Progenitor cell of endocrine pancreas (in vitro differentiated cells): ENCODE measurements at regions not wholly inside any gene's neighbourhood (a gene's known extent, or its start where the extent isn't known, plus 50 kb on each side); places are given as distances from the start of the nearest gene placed in this dataset.

Source experiments
- DNase-seq: peaks from one replicate; pipeline ENCODE4 v3.0.0; 2021; ENCODE audit warnings: low spot score; ENCODE audit not compliant: unreplicated experiment
- H3K27ac Mint-ChIP-seq: 2 replicates; pipeline ENCODE4 v1.8.0; 2021; ENCODE audit warnings: mild to moderate bottlenecking, moderate library complexity, mixed read lengths
- H3K27me3 Mint-ChIP-seq: 2 replicates; pipeline ENCODE4 v1.8.0; 2021; ENCODE audit warnings: mixed read lengths
- H3K36me3 Mint-ChIP-seq: 2 replicates; pipeline ENCODE4 v1.8.0; 2022; ENCODE audit warnings: mixed read lengths; ENCODE audit not compliant: insufficient read depth
- H3K4me1 Mint-ChIP-seq: 2 replicates; pipeline ENCODE4 v1.8.0; 2021; ENCODE audit warnings: low read depth, mixed read lengths
- H3K4me3 Mint-ChIP-seq: 2 replicates; pipeline ENCODE4 v1.8.0; 2021; ENCODE audit warnings: low read depth, mild to moderate bottlenecking, moderate library complexity, mixed read lengths
- H3K9me3 Mint-ChIP-seq: 2 replicates; pipeline ENCODE4 v1.8.0; 2021; ENCODE audit warnings: low read depth, mixed read lengths
- TF ChIP-seq, protein P1 (sequence below): fragments of 200-600 bp; sonication (generic); IDR thresholded peaks from one replicate; pipeline ENCODE4 v1.5.0; 2021; ENCODE audit warnings: antibody characterized with exemption, mild to moderate bottlenecking; ENCODE audit not compliant: unreplicated experiment

DNA sequence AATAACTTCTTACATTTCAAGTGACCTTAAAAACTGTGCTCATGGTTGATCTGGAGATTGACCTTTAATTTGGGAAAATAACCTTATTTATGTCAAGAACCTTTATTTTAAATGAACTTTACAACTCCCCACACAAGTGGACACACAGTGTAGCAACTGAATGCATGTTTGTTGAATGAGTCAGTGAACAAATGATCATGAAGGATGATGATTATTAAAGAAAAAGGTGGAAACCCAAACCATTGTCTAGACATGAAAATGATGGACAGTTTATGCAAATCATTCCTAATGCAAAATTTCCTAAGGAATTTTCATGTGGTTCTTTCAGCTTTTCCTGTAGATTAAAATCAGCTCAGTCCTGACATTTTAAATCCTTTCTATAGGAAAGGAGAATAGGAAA, 439.8 kb upstream of the RUNX1 start:
- Mint-ChIP-seq H3K9me3 (no peaks in the 10 kb centered on the region), H3K27ac (no peak overlapping the region)

DNA sequence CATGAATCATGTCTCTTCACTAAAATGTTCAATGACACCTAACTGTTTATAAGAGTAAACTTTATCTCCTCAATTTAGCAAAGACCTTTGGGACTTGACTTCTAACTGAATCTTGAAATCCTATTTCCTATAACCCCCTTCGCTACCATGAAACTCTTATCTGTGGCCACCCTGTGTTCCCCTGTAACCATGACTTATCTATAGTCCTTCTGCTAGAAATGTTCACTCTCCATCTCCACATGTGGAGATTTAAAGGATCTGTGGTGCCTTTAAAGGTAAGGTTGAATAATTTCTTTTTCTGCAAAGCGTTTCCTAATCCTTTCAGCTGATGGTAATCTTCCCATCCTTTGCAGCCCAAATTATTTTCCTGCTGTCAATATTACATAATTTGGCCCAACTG, 436.3 kb upstream of the RUNX1 start:
- no peaks in the 10 kb centered on the region for H3K4me1 Mint-ChIP-seq
- H3K9me3 Mint-ChIP-seq = no peaks in the 10 kb centered on the region
- no peak for DNase-seq
- TF ChIP-seq, protein P1, sequence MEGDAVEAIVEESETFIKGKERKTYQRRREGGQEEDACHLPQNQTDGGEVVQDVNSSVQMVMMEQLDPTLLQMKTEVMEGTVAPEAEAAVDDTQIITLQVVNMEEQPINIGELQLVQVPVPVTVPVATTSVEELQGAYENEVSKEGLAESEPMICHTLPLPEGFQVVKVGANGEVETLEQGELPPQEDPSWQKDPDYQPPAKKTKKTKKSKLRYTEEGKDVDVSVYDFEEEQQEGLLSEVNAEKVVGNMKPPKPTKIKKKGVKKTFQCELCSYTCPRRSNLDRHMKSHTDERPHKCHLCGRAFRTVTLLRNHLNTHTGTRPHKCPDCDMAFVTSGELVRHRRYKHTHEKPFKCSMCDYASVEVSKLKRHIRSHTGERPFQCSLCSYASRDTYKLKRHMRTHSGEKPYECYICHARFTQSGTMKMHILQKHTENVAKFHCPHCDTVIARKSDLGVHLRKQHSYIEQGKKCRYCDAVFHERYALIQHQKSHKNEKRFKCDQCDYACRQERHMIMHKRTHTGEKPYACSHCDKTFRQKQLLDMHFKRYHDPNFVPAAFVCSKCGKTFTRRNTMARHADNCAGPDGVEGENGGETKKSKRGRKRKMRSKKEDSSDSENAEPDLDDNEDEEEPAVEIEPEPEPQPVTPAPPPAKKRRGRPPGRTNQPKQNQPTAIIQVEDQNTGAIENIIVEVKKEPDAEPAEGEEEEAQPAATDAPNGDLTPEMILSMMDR = no peak
- no peak overlapping the region for H3K4me3 Mint-ChIP-seq
- peaks cover 18% of the 10 kb centered on the region for H3K27me3 Mint-ChIP-seq
- no peak overlapping the region for H3K27ac Mint-ChIP-seq
- H3K36me3 Mint-ChIP-seq = no peaks in the 10 kb centered on the region

More for the DNA sequence above, 439.8 kb upstream of the RUNX1 start:
- H3K36me3 Mint-ChIP-seq = no peaks in the 10 kb centered on the region
- H3K4me3 Mint-ChIP-seq = no peak overlapping the region
- peaks cover 18% of the 10 kb centered on the region for H3K27me3 Mint-ChIP-seq
- TF ChIP-seq, protein P1 = no peak
- H3K4me1 Mint-ChIP-seq = no peaks in the 10 kb centered on the region
- DNase-seq = no peak

DNA sequence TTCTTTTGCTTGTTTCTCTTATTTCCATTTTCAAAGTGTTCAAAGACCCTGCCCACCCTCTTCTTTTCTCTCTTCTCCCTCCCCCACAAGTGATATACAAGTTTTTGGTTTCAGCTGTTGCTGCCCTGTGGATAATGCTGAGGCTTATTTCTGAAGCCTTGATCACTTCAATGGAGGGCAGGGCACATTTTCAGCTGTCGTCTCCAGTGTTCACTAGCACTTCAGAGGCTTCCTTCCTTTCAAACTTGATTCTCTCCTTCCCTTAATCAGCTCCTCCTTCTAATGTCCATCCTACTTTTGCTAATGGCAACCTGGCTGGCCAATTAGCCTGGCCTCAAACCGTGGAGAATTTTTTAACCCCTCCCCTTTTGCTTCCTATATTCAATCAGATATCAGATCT, 435.7 kb upstream of the RUNX1 start:
- no peaks in the 10 kb centered on the region for H3K36me3 Mint-ChIP-seq
- no peaks in the 10 kb centered on the region for H3K4me1 Mint-ChIP-seq
- H3K27ac Mint-ChIP-seq = no peak overlapping the region
- H3K9me3 Mint-ChIP-seq = peaks cover 3% of the 10 kb centered on the region
- TF ChIP-seq, protein P1 = no peak
- no peak for DNase-seq
- H3K27me3 Mint-ChIP-seq = peaks cover 18% of the 10 kb centered on the region
- no peak overlapping the region for H3K4me3 Mint-ChIP-seq

DNA sequence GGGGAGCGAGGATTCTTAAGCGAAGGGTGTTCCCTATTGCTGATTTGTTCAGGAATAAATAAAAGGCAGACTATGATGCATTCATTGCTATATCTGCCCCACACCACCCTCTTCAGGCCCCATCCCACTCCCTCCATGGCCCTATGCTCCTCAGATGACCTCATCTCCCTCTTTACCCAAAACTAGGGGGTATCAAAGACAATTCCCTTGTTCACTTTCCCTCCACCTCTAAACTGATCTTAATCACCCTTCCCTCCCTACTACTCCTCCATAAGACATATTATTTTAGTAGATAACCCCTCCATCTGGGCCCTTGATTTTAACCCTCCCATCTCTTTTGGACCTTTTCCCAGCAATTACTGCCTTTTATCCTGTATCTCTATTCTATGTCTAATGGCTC, 434.9 kb upstream of the RUNX1 start:
- H3K27ac Mint-ChIP-seq = no peak overlapping the region
- TF ChIP-seq, protein P1 = no peak
- peaks cover 8% of the 10 kb centered on the region for H3K9me3 Mint-ChIP-seq
- DNase-seq = no peak
- peaks cover 18% of the 10 kb centered on the region for H3K27me3 Mint-ChIP-seq
- H3K4me3 Mint-ChIP-seq = no peak overlapping the region
- H3K36me3 Mint-ChIP-seq = no peaks in the 10 kb centered on the region
- no peaks in the 10 kb centered on the region for H3K4me1 Mint-ChIP-seq

DNA sequence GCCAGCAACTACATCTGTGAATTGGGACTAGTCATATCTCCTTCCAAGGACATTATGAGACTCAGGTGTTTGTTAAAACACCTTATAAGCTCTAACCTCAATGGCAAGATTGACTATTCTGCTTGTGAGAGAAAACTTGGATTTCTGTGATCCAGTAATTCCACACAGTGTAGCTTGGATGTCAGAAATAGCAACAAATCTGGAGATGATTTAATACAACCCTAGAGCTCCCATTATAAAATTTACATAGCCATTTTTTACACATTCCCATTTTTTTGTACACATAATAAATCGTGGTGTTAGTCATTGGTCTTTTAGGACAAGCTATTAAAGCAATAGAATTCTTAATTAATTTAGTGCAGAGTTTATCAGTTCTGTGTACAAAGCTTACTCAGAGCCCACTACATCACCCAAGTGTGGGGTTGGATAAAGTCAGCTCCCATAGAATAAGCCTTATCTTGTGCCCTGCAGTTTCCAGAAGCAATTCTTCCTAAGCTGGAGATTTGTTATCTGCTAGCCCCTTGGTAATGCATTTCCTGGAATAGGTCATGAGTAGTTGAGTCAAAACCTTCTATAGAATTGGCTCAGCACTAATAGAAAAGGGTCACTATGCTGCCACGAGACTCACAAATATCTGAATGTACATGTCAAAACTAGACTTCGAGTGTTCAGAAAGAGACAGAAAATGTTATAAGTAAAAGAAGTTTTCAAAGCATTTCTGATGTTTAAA, 434.0 kb upstream of the RUNX1 start:
- DNase-seq = no peak
- H3K27me3 Mint-ChIP-seq = peaks cover 18% of the 10 kb centered on the region
- H3K4me3 Mint-ChIP-seq = no peak overlapping the region
- H3K9me3 Mint-ChIP-seq = peaks cover 8% of the 10 kb centered on the region
- no peaks in the 10 kb centered on the region for H3K36me3 Mint-ChIP-seq
- no peaks in the 10 kb centered on the region for H3K4me1 Mint-ChIP-seq
- TF ChIP-seq, protein P1 = no peak
- H3K27ac Mint-ChIP-seq = no peak overlapping the region
